Heart right ventricle (tissue), 16 donors: ENCODE measurements at regions not wholly inside any gene's neighbourhood (a gene's known extent, or its start where the extent isn't known, plus 50 kb on each side); places are given as distances from the start of the nearest gene placed in this dataset.

Experiments used
- ATAC-seq, 8 donors: fragments of 200-7000 bp; cut with Tn5 transposase; one replicate each; pipeline ENCODE4 v1.9.1; 2020; ENCODE audit warnings: mild to moderate bottlenecking in 8 of 8, moderate library complexity in 8 of 8, moderate number of reproducible peaks in 1 of 8
- DNase-seq, 2 donors: peaks; one replicate each; pipeline ENCODE4 v3.0.0-alpha.2; 2020
- H3K27ac ChIP-seq, 10 donors: fragments of 200-600 bp; sonication (generic) in 2 of 10; one replicate each; pipeline versions ENCODE4 v1.5.0 to v1.8.0; 2020 to 2022; ENCODE audit warnings: mild to moderate bottlenecking in 3 of 10
- H3K27me3 ChIP-seq, 7 donors: fragments of 200-600 bp; one replicate each; pipeline ENCODE4 v1.8.0; 2021 to 2022; ENCODE audit warnings: mild to moderate bottlenecking in 2 of 7
- H3K36me3 ChIP-seq, 9 donors: fragments of 200-600 bp; sonication (generic) in 1 of 9; one replicate each; pipeline versions ENCODE4 v1.5.0 to v1.8.0; 2020 to 2022; ENCODE audit warnings: mild to moderate bottlenecking in 2 of 9
- H3K4me1 ChIP-seq, 9 donors: fragments of 200-600 bp; sonication (generic) in 1 of 9; one replicate each; pipeline versions ENCODE4 v1.5.0 to v1.8.0; 2020 to 2022; ENCODE audit warnings: mild to moderate bottlenecking in 4 of 9
- H3K4me3 ChIP-seq, 10 donors: fragments of 200-600 bp; sonication (generic) in 2 of 10; one replicate each; pipeline versions ENCODE4 v1.5.0 to v1.8.0; 2020 to 2022; ENCODE audit warnings: mild to moderate bottlenecking in 7 of 10, moderate library complexity in 2 of 10
- H3K9me3 ChIP-seq, 11 donors: fragments of 200-600 bp in 10 of 11; sonication (generic) in 2 of 11; one replicate each; pipeline versions ENCODE4 v1.5.0 to v1.8.0; 2013 to 2022; ENCODE audit warnings: mild to moderate bottlenecking in 2 of 11, control low read depth in 1 of 11, moderate library complexity in 1 of 11
- WGBS, 2 donors: extraction: QIAGEN DNeasy Blood & Tissue Kit; methylation state at CpG; one replicate each; pipeline ENCODE4 v1.1.7; 2013; ENCODE audit warnings: inconsistent platforms in 1 of 2; 5-methylcytosine and 5-hydroxymethylcytosine counted together
- intact Hi-C, 10 donors: fragments of 100-400 bp; cut with DNase I; formaldehyde crosslinking; loops; one replicate each; pipeline versions ENCODE4 v1.11.1 to v1.14.2; 2022
- TF ChIP-seq, protein P1 (sequence below), 9 donors: fragments of 200-600 bp; sonication (generic) in 2 of 9; IDR thresholded peaks; one replicate each; pipeline versions ENCODE4 v1.5.0 to v1.8.0; 2021 to 2022; ENCODE audit warnings: antibody characterized with exemption in 9 of 9, mild to moderate bottlenecking in 5 of 9, moderate library complexity in 1 of 9
- donor health status: Arrhythmogenic right ventricular cardiomyopathy.
- donor health status: ischemic (EF 13 %, LVEDD 7.1; RV severe dilation, severe dysfunction).
- donor health status: healthy with polysubstance abuse.
- donor health status: DM: no; HTN: yes; CAD: no.
- donor health status: DM: no; HTN: no; CAD: no.
- donor health status: ischemic (EF 25% LVEDD 6.9; RV normal size, moderate dysfunction).
- donor health status: ischemic (EF 25% LVEDD 5.7; RV mildly dilated, moderate dysfunction).
- donor health status: healthy.
- donor health status: DM: yes; HTN: yes; CAD: no.
- donor health status: Ischemic cardiomyopathy.
- donor health status: ischemic (EF 35%, LVEDD 5.7; RV mildly dilated, moderate dysfunction).
- donor health status: nonischemic (EF 11% LVEDD 7.7; RV severe dilation, severe dysfunction).
- donor health status: DM: yes; HTN: yes; CAD: no.
- donor health status: PGD.
- donor health status: ischemic (EF 29% LVEDD 5.4; RV normal size, mild dysfunction).
- donor health status: nonischemic (EF 23%, LVEDD 6.1; RV moderate dilation, normal function).

DNA sequence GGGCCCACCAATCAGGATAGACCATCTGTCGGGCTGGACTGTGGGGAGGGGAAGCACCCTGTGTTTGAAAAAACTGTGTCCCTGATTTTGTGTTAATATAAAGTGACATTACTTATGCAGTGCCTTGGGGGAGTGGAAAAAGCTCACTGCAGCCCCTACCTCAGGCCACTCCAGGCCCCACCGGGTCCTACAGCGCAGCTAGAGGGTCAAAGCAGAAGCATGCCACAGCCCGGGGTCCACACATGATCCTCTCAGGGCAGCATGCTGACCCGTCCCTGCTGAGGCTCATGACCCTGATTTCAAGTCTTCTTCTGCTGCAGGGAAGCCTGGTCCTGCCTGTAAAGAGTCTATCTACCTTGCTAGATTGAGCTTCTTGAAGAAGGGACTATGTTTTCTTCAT, 133.0 kb upstream of the PLCB4 start:
- Histone ChIP-seq H3K4me3 (no peak overlapping the region), H3K36me3 (no peaks in the 10 kb centered on the region), H3K4me1 (peaks cover 0 to 30% (median 8%) of the 10 kb centered on the region in 9 donors), H3K9me3 (peaks cover 0 to 5% (median 0%) of the 10 kb centered on the region in 11 donors), H3K27me3 (no peaks in the 10 kb centered on the region), H3K27ac (peak overlapping the region in 1 of 10 donors; percentile 6)
- WGBS, 2 donors = 88 to 98% methylated on average over 5 of the region's 5 CpGs
- ATAC-seq = no peak
- intact Hi-C loops = loop anchor here in 2 of 10 donors (10.0 kb wide), 2 partner anchors 81 to 129 kb away; partner anchors contain the start of gene PLCB4 (in 1 of the 2)
- no peak for DNase-seq
- TF ChIP-seq, protein P1, sequence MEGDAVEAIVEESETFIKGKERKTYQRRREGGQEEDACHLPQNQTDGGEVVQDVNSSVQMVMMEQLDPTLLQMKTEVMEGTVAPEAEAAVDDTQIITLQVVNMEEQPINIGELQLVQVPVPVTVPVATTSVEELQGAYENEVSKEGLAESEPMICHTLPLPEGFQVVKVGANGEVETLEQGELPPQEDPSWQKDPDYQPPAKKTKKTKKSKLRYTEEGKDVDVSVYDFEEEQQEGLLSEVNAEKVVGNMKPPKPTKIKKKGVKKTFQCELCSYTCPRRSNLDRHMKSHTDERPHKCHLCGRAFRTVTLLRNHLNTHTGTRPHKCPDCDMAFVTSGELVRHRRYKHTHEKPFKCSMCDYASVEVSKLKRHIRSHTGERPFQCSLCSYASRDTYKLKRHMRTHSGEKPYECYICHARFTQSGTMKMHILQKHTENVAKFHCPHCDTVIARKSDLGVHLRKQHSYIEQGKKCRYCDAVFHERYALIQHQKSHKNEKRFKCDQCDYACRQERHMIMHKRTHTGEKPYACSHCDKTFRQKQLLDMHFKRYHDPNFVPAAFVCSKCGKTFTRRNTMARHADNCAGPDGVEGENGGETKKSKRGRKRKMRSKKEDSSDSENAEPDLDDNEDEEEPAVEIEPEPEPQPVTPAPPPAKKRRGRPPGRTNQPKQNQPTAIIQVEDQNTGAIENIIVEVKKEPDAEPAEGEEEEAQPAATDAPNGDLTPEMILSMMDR (IDR thresholded peaks at IDR 0.05) = no peak

DNA sequence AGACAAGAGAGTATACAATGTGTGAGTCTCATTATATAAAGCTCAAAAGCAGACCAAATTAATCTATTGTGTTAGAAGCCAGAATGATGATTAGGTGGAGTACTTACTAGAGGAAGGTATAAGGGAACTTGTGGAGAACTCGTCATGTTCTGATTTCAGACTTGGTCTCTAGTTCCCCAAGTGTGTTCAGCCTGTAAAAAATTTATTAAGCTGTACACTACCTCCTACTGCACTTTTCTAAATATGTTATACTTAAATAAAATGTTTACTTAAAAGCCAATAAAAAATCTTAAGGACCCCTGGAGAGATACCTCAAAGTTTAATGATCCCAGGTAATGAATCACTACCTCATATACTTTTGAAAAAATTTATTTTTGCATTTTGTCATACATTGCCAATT, 130.4 kb upstream of the PLCB4 start:
- no peak for DNase-seq
- no peak for ATAC-seq

DNA sequence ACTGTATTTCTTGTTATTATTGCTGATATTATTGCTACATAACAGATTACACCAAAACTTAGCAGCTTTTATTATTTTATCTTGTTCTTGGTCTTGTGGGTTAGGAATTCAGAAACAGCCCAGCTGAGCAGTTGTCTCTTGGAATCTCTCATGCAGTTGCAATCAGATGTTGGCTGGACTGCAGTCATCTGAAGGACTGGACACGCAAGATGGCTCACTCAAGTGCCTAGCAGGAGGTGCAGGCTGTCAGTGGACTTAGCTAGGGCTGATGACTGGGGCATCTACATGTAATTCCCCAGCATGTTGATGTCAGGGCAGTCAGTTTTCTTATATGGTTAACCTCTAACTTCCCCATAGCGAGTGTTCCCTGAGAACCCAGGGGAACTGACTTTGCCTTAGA, 128.6 kb upstream of the PLCB4 start:
- peak in 1 of 8 donors; percentile 58 for ATAC-seq
- 76 to 94% methylated on average over 2 of the region's 2 CpGs for WGBS, 2 donors
- TF ChIP-seq, protein P1 (IDR thresholded peaks at IDR 0.05) = no peak
- Histone ChIP-seq H3K27me3 (no peaks in the 10 kb centered on the region), H3K4me1 (peaks cover 0 to 18% (median 8%) of the 10 kb centered on the region in 9 donors), H3K27ac (no peak overlapping the region), H3K4me3 (no peak overlapping the region), H3K36me3 (no peaks in the 10 kb centered on the region), H3K9me3 (no peaks in the 10 kb centered on the region)
- no peak for DNase-seq
- intact Hi-C loops = loop anchor here in 1 of 10 donors (10.0 kb wide), 1 partner anchor 424 kb away; no protein-coding TSS in a partner anchor

More for the DNA sequence above, 130.4 kb upstream of the PLCB4 start:
- H3K4me1 ChIP-seq = peaks cover 0 to 11% (median 0%) of the 10 kb centered on the region in 9 donors
- H3K27ac ChIP-seq = no peak overlapping the region
- H3K4me3 ChIP-seq = no peak overlapping the region
- WGBS, 2 donors = 98 to 100% methylated on average over 1 of the region's 1 CpG
- intact Hi-C loops = loop anchor here in 2 of 10 donors (10.0 kb wide), 2 partner anchors 84 to 126 kb away; partner anchors contain the start of gene PLCB4 (in 1 of the 2)
- H3K9me3 ChIP-seq = no peaks in the 10 kb centered on the region
- H3K27me3 ChIP-seq = no peaks in the 10 kb centered on the region
- no peaks in the 10 kb centered on the region for H3K36me3 ChIP-seq
- TF ChIP-seq, protein P1 (IDR thresholded peaks at IDR 0.05) = no peak

DNA sequence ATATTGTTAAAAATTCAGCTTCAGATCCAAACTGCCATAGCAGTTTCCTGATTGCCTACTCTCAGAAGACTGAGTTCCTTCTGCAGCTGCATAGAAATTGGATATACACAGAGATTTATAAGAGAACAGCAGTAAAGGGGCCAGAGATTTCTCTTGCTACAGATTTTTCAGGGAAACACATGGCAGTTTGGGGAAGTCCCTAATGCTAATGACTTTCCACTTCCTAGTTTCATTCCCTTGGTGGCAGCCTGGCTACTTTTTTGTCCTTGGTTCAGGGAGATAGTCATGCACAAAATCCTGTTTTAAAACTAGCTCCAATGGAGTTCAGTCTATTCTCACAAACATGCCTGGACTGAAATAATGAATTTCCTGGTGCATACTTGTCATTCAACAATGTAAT, 125.3 kb upstream of the PLCB4 start:
- Histone ChIP-seq H3K4me1 (peaks cover 2 to 42% (median 22%) of the 10 kb centered on the region in 9 donors), H3K9me3 (no peaks in the 10 kb centered on the region), H3K27me3 (no peaks in the 10 kb centered on the region), H3K36me3 (no peaks in the 10 kb centered on the region), H3K27ac (no peak overlapping the region), H3K4me3 (no peak overlapping the region)
- intact Hi-C loops = loop anchor here in 1 of 10 donors (10.0 kb wide), 1 partner anchor 421 kb away; no protein-coding TSS in a partner anchor
- ATAC-seq (peak in 2 of 8 donors; percentile 37 to 41), DNase-seq (no peak)
- TF ChIP-seq, protein P1 (IDR thresholded peaks at IDR 0.05) = peak in 2 of 9 donors; percentile 10 to 14
